Breast epithelium (tissue), 3 donors: ENCODE measurements at regions not wholly inside any gene's neighbourhood (a gene's known extent, or its start where the extent isn't known, plus 50 kb on each side); places are given as distances from the start of the nearest gene placed in this dataset.

Source experiments
- CTCF ChIP-seq, 3 donors: fragments of 450-650 bp; IDR thresholded peaks; one replicate each; pipeline ENCODE4 v1.5.1; 2016 to 2017; ENCODE audit warnings: antibody characterized with exemption in 3 of 3, mild to moderate bottlenecking in 3 of 3, moderate library complexity in 3 of 3
- POLR2A ChIP-seq: fragments of 450-650 bp; IDR thresholded peaks from one replicate; pipeline ENCODE4 v1.6.1; 2016; ENCODE audit warnings: antibody characterized with exemption, mild to moderate bottlenecking, moderate library complexity

- TF ChIP-seq CTCF (IDR thresholded peaks at IDR 0.05) (no peak), POLR2A (no peak)
Measured at GRCh38 chr10:52696232-52696631, 76.4 kb downstream of the MBL2 start.
